HG02938 (cell line): ENCODE measurements at regions not wholly inside any gene's neighbourhood (a gene's known extent, or its start where the extent isn't known, plus 50 kb on each side); places are given as distances from the start of the nearest gene placed in this dataset.

Experiments
- ATAC-seq: cut with Tn5 transposase; IDR thresholded peaks from one replicate; pipeline ENCODE4 v1.9.1; 2021; ENCODE audit warnings: mild to moderate bottlenecking, moderate library complexity; ENCODE audit not compliant: unreplicated experiment

DNA sequence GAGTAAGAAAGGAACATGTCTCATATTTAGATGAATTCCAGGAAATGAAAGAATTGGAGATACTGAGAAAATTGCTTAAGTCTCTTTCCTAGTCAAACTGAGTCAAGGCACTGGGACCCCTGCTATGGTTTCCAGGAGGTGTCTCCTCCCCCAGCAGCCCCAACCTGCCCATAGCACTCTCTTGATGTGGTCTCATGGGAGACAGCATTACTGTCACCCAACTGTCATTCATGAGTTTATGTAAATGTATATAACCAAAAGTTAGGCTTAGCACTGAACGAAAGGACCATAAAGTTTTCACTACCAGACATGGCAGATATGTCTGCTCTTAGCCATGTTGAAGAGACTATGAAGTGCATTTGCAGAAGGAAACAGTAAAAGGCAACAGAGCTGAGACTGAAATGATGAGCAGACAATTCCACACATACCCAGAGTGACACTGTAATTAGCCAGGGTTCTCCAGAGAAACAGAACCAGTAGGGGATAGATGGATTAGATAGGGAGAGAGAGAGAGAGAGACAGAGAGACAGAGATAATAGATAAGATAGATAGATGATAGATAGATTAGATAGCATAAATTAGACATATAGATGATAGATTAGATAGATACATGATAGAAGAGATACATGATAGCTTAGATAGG, 328.1 kb downstream of the BRD1 start:
- ATAC-seq: no peak

DNA sequence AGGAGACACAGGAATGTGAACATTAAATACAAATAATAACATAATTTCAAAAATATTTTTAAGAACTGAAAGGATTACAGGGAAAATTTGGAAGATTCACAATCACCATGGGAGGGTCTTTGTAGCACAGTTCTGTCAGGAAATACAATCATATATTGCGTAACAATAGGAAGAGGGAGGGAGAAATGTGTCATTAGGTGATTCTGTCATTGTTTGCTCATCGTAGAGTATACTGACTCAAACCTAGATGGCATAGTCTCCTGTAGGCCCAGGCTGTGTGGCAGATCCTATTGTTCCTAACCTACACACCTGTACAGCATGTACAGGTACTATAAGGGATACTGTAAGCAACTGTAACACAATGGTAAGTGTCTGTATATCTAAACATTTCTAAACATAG, 330.4 kb downstream of the BRD1 start:
- ATAC-seq: no peak

DNA sequence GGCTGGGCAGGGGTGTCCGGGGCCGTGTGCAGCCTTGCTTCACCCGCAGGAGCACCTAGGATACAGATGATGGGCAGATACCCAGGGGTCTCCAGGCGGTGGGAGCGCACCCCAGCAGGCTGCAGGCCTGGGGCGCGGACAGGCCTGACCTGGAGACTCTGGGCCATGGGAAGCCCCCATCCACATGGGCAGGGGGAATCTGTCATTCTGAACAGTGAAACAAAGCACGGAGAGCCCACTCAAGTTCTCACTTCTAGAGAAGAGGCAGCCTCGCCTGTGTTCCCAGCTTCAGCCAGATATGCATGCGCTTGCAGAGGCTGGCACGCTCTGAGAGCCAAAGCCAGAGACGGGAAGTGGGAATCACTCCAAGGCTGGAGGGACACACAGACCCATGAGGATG, 333.1 kb downstream of the BRD1 start:
- no peak for ATAC-seq

DNA sequence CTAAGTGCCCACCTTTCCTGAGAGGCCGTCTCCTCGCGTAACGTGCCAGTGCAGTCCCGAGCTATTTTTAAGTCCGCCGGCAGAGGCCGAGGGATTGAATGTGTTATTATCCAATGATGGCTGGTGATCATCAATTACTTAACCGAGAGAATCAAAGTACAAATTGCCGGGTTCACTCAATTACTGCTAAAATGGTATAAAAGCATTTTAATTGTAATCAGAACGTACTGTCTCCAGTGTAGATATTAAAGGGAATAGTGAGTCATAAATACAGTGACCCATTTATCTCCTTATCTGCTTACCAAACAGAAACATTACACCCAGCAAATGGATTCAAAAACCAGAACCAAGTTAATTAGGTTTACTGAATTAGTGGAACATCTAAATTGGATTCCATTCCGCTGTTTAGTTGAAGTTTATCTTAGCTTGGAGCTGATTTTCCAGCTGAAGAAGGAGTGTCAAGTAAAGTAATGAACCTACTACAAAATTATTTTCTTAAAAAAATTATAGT, 334.9 kb downstream of the BRD1 start:
- no peak for ATAC-seq

DNA sequence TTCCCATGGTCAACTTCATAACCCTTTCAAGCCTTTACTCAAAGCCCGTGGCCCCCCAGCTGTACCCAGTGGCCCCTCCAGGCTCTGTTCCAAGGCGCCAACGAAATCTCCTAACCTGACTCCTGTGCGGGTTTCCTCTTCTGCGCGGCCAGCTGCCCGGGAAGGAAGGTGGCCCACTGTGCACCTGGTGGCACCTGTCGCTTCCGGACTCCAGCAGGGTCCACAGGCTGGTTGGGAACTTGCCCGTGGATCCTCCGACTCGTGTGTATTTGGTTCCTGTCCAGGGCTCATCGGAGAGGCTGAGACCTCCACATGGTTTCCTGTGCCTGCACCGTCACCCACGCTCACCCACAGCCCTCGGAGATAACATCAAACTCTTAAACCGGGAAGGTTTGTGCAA, 335.4 kb downstream of the BRD1 start:
- no peak for ATAC-seq

DNA sequence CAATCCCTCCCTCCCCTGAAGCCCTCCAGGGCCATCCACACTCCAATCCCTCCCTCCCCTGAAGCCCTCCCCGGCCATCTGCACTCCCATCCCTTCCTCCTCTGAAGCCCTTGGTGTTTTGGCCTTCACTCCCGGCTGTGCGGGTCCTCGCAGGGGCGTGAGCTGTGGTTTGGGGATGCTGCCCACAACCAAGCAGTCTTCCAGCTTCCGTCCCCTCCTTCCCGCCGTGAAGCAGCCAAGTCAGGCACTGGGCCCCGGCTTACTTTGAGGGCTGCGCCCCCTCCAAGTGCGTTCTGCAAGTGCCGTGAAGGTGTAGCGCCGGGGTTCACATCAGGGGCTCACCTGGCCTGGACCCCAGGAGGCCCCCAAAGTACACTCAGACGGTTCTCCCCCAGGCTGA, 335.9 kb downstream of the BRD1 start:
- ATAC-seq: no peak

DNA sequence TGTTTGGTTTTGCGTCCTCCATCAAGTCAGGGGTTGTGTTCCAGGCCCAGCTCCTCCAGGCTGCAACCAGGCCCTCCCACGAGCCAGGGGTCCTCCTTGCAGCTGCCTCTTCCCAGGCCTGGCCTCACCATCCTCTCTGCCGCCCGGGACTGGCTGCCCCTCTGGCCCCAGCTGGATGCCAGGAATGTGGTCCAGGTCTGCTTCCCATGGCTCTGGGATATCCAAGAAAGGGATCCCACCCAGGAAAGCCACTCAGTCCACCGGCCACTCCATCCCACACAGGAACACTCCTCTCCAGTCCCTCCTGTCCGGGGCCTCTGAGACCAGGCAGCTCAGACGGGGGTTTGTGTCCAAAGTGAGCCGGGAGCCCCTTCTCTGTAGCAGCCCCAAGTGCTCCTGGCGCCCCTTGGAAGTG, 336.4 kb downstream of the BRD1 start:
- ATAC-seq: no peak

DNA sequence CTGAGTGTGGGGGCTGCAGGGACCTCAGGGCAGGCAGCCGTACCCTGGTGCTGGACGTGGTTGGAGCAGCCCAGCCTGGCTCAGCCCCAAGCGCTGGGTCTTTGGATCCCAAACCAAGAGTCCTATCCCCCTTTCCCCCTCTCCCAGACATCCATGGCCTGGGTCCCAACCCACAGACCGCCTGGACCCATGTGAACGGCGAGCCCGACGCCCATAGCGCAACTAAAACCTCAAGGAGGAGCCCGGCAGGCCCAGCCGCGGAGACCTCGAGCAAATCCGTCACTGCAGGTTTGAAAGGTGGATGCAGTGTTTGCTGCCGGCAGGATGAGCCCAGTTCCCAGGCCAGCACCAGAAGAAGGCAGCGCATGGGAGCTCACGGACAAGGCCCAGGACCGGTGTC, 337.0 kb downstream of the BRD1 start:
- ATAC-seq: no peak

DNA sequence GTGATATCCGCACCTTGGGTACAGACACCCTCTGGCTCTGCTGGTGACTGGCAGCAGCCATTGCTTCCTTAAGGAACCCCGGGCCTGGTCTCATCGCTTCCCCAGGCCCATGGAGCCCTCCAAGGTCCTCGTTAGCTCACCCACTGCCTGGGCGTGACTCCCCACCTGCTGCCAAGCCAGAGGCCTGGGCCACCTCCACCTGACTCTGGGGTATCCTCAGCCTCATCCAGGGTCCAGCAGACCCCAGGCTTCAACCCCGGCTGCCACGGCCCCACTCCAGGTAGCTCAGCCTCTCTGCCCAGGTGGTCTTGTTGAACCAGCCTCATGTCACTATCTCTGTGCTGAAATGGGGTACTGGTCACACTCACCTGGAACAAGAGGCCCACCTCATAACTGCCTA, 337.9 kb downstream of the BRD1 start:
- ATAC-seq: no peak

DNA sequence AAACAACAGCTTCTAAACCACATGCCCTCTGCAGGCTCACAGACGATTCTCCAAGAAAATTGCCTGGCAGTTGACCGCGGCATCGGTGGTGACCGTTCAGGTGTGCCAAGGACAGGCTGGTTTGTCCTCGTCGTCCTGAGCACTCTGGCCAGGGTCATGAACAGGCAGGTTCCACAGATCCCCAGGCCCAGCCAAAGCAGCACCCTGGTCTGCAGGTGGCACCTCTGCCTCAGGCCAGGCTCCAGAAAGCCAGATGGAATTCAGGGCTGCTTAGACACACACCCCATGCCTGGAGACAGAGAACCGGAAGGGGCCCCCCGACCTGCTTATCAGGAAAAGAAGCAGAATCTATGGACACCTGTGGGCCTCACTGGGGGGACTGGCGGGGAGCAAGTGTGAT, 338.7 kb downstream of the BRD1 start:
- ATAC-seq: no peak

DNA sequence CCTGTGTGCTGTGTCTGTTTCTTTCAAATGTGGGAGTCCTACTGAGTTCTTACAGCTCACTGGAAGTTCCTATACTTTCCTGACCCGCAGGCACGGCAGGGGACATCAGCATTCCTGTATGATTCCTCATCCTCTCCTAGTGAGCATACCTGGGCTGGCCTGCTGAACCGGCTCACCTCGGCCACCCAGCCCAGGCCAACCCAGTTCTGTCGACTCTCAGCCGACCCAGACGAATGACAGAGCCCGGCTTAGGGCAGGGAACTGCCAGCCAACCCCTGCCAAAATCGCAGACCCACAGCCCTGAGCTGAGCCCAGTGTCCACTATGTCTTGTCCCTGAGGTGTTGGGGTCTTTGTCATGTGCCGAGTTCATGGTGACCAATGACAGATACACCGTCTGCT, 339.7 kb downstream of the BRD1 start:
- ATAC-seq: no peak

DNA sequence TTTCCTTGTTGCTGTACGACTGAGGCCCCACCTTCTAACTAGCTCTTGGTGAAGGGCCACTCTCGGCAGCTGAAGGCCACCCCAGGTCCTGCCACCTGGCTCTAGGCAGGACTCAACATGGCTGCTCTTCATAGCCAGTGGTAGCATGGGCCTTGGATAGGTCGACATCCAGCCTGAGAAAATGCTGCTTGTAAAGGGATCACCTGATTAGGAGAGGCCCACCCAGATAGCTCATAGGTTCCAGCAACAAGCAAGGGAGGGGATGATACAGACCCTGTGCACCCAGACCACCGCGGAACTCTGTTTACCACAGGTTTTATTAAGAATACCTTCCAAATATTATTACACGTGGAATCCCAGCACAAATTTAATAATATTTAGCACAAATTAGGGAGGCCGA, 341.4 kb downstream of the BRD1 start:
- ATAC-seq: no peak

DNA sequence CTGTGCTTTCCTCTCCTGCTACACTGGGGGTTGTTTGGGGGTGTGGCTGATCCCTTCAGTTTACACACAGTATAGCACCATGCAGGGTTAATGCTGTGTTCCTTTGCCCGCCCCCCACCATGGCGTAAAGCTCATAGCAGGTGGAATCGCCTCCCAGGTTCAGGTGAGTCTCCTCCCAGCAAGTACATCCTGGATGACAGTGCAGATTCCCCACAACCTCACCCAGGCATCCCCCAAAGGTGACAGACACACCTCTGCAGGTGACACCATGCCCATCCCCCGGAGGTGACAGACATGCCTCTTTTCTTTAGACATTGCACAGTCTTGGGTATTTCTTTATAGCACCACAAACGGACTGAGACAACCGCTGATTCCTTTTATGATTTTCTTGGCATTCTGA, 343.7 kb downstream of the BRD1 start:
- no peak for ATAC-seq

DNA sequence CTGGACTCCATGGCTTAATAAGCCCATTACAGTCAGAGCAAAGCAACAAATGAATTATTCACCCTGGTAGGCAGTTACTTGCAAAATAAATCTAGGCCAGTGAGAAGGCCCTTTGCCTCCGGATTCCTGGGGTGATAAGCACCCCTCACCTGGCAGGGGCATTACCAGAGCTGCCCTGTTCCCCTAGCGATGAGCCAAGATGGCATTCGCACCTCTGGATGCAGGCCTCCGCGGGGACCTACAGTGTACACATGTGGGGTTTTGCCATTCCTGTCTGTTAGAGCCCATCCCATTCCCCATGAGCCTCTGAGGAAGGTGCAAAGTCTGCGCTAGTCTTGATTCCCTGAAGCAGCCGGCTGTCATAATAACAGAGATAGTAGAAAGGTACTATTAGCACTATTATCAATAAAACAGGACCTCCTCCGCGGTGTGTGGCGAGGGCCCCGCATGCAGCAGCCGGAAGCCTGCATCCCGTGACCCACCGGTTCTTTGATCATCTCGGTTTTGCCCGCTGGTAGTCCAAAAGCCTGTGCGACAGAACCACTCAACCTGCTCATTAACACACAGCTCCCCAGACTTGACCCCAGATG, 344.3 kb downstream of the BRD1 start:
- ATAC-seq: no peak

DNA sequence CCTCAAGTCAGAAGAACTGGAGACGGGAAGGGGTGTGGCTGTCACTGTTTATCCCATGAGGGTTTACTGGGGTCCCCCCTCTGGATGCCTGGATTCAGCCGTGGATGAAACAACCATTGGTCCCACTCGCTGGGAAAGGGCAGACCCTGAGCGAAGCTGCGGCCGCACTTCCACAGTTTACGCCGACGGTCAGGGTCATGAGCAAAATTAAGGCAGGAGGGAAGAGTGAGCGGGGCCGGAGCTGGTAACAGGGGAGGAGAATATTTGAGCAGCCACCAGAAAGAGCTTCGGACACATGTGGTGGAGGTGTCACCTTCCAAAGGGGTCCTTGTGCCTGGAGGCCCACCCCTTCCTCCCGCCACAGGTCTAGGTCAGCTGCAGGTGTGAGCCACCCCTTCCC, 344.9 kb downstream of the BRD1 start:
- ATAC-seq: no peak

DNA sequence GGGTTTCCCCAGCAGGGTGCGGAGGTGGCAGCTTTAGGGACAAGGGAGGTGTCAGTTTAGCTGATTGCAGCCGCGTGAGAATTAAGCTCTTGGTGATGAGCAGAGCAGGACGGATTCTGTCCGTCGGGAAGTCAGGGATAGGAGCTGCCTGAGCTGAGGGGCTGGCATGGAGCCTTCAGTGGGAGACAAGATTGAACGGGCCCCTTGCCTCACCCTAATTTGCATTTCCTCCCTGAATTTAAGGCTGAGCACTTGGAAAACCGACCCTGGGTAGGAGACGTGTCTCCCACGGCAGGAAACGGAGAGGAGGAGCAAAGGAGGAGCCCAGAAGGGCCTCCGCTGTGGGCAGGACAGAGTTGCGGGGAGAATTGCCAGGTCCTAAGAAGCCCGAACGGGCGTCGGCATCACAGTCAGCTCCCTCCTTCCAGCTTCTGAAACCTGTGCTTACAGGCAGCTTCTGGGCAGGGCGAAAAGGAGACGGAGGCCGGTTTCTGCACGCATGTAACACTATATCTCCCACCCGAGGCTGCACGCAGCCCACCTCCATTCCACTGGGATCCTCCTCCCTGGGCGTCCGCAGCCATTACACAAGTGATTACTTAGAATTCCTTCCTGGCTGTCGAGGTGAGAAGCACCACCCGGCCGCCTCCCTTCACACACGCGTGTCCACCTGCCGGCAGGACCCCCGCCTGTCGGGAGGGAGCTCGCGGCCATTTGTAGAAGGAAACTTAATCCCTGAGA, 345.8 kb downstream of the BRD1 start:
- no peak for ATAC-seq

DNA sequence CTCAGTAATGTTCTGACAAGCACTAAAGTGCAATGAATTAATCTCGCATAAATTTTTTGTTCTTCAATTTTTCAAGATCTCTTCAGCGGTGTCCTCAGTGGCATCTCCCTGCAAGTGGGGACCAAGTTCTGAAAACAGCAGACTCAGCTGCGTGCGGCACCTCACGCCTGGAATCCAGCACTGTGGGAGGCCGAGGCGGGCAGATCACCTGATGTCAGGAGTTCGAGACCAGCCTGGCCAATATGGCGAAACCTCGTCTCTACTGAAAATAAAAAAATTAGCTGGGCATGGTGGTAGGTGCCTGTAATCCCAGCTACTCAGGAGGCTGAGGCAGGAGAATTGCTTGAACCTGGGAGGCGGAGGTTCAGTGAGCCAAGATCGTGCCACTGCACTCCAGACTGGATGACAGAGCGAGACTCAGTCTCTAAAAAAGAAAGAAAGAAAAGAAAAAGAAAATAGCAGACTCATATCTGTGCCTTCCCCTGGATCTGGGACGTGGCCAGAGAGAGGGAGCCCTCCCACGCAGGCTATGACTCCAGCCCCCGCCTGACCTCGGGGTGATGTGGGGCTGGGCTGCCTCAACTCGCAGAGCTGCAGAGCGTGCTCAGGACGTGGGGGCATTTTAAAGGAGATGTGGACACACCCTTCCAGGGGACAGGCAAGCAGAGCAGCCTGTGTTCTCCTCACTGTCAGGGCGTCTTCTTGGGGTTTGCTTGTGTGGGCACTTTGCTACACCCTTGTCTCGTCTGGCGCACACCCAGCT, 346.6 kb downstream of the BRD1 start:
- no peak for ATAC-seq

DNA sequence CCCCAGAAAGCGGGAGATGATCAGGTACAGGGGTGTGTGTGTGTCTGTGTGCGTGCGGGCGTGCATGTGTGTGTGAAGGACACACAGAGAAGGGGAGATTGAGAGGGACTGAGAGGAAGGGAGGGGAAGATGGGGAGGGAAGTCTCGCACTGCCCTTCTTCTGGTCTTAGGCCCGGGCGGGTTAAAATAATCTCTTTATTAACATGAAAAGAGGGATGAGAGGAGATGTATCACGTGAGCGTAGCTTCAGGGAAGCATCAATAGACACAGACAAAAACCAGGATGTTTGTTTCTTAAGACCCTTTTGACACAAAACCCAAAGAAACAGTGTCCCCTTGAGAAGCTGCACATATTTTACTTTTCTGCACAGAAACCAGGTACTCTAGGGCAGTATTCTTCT, 347.3 kb downstream of the BRD1 start:
- no peak for ATAC-seq

DNA sequence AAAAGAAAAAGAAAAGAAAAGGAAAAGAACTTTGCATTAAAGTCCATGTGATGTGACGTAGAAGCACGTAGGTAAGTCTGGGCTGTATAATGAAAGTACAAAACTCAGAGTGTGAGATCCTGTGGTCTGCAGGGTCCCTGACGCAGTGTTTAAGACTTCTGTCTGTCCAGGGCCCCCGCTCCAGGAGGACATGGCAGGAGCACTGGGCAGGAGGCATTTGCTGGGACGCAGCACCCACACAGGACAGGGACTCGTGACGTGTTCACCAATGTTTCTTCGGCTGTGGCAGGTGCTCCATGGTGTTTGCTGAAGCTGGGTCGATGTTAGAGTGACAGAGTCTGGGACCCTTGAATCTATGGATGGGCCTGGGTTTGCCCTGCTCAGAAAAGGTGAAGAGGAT, 348.1 kb downstream of the BRD1 start:
- ATAC-seq: no peak

DNA sequence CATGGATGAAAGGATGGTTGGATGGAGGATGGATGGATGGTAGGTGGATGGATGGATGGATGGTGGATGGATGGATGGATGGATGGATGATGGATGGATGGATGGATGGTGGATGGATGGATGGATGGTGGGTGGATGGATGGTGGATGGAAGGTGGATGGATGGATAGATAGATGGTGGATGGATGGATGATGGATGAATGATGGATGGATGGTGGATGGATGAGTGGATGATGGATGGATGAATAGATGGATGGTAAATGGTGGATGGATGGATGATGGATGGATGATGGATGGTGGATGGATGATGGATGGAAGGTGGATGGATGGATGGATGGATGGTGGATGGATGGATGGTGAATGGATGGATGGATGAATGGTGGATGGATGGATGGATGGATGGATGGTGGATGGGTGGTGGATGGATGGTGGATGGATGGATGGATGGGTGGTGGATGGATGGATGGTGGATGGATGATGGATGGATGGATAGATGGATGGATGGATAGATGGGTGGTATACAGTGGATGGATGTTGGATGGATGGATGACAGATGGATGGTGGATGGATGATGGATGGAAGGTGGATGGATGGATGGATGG, 350.8 kb downstream of the BRD1 start:
- no peak for ATAC-seq

DNA sequence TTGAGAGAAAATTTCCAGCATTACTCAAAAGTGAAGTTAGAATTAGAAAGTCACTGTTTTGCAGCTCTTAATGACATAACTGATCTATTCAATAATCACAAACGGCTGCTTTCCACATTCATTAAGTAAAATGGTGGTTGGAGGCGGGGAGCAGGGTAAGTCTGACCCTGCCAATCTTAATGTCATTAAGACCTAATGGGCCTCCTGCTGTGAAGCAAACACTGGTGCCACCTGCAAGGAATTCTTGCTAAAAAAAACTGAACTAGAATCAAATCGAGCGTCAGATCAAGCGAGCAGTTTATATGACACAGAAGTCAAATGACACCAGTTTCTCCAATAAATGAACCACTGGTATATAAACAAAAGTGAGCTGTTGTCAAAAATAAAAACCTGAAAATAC, 351.5 kb downstream of the BRD1 start:
- no peak for ATAC-seq
